GM19395 (cell line): ENCODE measurements at regions not wholly inside any gene's neighbourhood (a gene's known extent, or its start where the extent isn't known, plus 50 kb on each side); places are given as distances from the start of the nearest gene placed in this dataset.

Source experiments
- ATAC-seq: cut with Tn5 transposase; IDR thresholded peaks from one replicate; pipeline ENCODE4 v1.9.1; 2021; ENCODE audit warnings: mild to moderate bottlenecking, moderate library complexity; ENCODE audit not compliant: unreplicated experiment

GRCh38 chr13:74004109-74004508 lies 130.1 kb downstream of the KLF12 start:
- no peak for ATAC-seq

DNA sequence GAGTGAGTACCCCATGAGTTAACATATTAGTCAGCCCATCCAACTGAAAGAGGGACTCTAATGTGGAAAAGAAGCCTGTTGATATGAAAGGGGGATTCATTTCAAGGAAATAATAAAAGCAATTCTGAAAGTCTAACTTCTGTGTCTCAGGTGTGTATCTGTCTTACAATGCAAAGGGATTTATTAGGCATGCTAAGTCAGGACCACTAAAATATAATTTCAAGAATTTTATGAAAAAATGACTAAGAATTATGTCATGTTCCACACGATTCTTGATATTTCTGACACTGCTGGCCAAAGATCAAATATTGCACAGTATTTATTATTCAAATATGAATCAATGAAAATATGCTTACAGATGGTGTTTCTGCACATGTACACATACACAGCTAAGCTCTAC lies 130.8 kb downstream of the KLF12 start:
- ATAC-seq: no peak

DNA sequence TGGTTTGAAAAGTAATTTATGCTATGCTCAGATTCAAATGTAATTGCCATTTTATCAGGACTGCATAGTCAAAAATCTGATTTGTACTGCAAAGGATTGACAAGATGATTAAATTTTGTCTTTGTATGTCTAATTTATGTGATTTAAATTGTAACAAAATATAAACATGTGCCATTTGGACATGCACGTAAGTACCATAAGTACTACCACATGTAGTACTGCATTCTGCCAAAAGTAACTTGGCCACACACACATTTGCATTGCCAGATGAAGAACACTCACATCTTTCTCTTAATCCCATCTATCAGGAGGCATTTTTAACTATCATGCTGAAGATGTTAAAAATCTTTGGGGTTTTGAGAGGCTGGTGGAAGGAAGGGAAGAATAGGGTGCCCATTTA lies 133.3 kb downstream of the KLF12 start:
- ATAC-seq: no peak

DNA sequence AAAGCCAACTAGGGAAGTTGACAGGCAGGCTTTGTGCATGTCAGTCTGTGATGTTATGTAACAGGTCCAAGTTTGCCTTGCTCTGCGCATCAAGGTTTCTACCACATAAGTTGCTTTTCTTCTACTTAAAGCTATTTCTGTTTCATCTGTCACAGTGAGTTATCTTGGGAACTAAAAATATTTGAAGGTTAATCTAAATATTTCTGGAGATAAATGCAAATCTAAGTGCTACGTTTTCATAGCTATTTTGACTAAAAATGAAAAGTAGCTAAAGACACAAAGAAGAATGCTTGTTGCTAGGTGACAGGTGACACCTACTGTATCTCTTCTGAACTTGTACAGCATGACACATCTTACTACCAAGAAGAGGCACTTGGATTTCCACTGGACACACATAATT lies 135.6 kb downstream of the KLF12 start:
- ATAC-seq: peak; percentile 82

- no peak for ATAC-seq
These were observed 136.2 kb downstream of the KLF12 start for GRCh38 chr13:73997964-73998363.

DNA sequence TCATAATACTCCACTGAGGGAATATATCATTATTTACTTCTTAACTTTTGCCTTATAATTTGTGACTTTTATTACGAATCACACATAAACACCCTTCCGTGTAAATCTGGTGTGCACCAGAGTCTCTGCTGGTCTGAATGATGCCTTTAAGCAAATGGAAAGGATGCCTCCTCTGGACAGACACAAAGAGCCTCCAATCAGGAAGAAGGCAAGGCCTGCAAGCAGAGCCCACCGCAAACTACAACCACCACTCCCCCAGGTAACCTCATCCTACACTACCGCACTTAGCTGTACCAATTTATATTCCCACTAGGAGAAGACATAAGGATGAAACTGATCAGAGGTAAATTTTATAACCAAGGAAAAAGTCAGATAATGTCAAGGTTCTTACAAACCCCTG lies 137.6 kb downstream of the KLF12 start:
- no peak for ATAC-seq

- ATAC-seq: no peak
These were observed 138.5 kb downstream of the KLF12 start for GRCh38 chr13:73995736-73996135.

- no peak for ATAC-seq
These were observed 140.5 kb downstream of the KLF12 start for GRCh38 chr13:73993661-73994060.

GRCh38 chr13:73991884-73992283 lies 142.3 kb downstream of the KLF12 start:
- ATAC-seq: no peak

DNA sequence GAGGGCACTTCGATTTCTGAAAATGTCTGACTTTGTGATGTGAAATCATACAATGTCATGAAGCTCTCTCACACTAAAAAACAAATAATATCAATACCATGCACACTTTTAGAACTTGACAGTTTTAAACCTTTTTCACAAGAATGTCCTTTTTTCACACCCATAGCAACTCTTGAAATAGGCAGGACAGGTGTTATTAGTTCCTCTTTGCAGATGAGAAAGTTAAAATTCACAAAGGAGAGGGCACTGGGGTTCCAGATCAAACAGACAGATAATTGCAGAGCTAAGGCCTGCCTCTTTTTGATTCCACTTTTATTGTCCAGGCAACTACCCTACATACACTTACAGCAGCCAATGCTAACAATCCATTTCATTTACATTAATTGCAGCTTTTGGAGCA lies 142.8 kb downstream of the KLF12 start:
- no peak for ATAC-seq

DNA sequence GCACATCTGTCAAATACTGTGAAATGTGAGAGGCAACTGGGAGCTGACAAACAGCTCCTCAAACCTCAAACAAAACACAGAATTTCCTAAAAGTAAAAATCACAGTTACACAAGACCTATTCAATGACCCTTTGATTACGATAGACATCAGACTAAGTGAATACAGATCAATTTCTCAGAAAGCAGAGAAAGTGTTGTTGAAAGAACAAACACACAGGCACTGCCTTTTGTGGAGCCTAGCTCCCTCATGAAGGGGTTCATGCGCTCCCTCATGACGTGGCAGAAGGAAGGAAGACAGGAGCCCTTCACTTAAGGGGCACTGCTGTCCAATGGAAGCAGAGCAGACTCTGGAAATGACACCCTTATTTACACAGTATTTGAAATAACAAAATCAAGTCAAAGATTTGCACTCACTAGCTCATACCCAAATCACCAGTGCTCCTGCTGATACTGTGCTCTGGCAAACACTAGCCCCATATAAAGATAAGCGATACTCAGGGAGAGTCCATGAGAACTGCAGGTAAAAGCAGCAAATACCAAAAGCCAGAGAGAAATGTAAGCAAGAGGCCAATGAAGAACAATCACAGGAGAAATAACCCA lies 144.9 kb downstream of the KLF12 start:
- ATAC-seq: no peak

- no peak for ATAC-seq
These were observed 145.7 kb downstream of the KLF12 start for GRCh38 chr13:73988461-73988860.

DNA sequence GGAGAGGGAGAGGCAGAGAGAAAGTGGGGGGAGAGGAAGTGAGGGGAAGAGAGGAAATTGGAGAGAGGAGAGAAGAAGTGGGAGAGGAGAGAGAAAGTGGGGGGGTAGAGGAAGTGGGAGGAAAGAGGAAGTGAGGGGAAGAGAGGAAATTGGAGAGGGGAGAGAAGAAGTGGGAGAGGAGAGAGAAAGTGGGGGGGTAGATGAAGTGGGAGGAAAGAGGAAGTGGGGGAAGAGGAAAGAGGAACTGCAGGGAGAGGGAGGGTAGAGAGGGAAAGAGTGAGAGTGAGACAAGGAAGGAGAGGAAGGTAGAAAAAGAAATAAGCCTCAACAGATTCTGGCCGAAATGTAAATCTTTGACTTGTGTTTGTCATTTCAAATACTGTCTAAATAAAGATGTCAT lies 146.6 kb downstream of the KLF12 start:
- no peak for ATAC-seq

- no peak for ATAC-seq
These were observed 148.4 kb downstream of the KLF12 start for GRCh38 chr13:73985783-73986182.

- ATAC-seq: no peak
These were observed 149.1 kb downstream of the KLF12 start for GRCh38 chr13:73984949-73985691.

DNA sequence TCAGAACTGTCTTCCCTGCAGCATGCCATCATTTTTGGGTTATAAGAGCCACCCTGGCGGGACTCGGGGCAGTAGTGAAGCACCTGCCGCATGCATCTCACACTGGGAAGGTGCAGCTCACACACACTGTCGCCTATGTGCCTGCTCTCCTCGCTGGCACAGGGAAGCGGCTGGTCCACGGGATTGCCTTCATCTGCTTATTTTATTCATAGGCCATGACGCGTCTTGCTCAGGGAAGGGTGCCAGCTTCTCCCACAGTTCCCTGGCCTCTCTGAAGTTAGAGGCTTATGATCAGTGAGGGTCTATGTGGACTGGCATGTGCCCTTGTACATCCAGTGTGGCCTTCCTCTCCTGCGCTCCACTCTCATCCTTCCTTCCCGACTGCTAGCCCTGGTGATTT lies 150.0 kb downstream of the KLF12 start:
- ATAC-seq: no peak

- ATAC-seq: no peak
These were observed 151.1 kb downstream of the KLF12 start for GRCh38 chr13:73983109-73983508.

- no peak for ATAC-seq
These were observed 152.6 kb downstream of the KLF12 start for GRCh38 chr13:73981595-73981994.

- no peak for ATAC-seq
These were observed 158.4 kb downstream of the KLF12 start for GRCh38 chr13:73975767-73976166.

DNA sequence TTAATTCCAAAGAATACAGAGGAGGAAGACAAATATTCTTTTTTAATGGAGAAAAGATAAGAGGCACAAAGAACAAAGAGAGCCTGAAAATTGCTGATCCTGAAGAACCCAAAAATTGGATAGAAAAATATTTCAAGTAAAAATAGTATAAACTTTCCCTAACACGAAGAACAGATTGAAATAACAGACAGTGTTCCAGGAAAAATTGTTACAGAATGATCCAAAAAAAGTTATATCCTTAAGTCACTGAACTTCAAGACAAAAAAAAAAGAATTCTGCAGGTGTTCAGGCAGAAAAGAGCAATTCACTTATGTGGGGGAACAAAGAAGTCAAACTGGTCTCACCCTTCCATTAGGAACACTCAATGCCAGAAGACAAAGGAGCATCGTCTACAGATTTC lies 160.2 kb downstream of the KLF12 start:
- no peak for ATAC-seq

DNA sequence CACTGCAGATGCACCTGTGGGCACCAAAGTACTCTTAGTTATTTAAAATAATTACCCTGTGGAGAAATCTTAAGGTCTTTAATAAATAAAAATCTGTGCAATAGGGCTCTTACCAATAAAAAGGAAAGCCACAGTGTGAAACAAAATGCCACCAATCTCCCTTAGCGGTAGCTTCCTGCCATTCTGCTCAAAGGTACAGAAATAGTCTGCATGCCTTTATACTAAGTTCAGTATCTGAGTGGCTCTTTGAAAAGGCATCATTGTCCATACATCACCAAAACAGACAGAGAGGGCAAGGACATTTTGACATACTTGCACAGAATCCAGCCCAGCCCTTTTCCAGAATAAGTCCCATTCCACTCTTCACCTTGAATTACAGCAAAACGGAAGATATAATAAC lies 161.0 kb downstream of the KLF12 start:
- no peak for ATAC-seq

- ATAC-seq: no peak
These were observed 161.7 kb downstream of the KLF12 start for GRCh38 chr13:73972545-73972944.

- ATAC-seq: no peak
These were observed 162.7 kb downstream of the KLF12 start for GRCh38 chr13:73971481-73971880.
